ENCODE measurements at regions not wholly inside any gene's neighbourhood (a gene's known extent, or its start where the extent isn't known, plus 50 kb on each side); places are given as distances from the start of the nearest gene placed in this dataset.

GRCh38 chr16:52896478-52897164 is 156.1 kb downstream of the CHD9NB start:
- no peak for DNase-seq (ENCODE audit: low read depth, low spot score)
- no peak overlapping the region for H3K27ac ChIP-seq

DNA sequence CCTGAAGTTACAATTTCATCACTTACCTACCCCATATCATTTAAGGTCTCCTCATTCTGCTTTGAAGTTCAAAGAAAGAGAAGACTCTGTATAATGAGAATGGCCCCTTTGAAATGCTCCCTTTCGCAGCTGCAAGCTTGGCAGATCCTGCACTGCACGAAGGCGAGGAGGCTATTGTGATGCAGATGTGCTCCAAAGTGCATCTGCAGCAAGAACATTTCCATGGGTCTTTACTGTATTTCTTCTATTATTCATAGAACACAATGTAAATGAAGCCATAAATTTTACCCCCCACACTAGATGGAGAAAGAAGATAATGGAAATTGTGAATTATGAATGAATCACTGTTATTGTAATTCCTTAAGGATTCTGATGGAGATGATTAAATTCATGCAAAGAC is 178.7 kb downstream of the CHD9NB start:
- H3K27ac ChIP-seq: no peak overlapping the region
- no peak for DNase-seq (ENCODE audit: low read depth, low spot score)

DNA sequence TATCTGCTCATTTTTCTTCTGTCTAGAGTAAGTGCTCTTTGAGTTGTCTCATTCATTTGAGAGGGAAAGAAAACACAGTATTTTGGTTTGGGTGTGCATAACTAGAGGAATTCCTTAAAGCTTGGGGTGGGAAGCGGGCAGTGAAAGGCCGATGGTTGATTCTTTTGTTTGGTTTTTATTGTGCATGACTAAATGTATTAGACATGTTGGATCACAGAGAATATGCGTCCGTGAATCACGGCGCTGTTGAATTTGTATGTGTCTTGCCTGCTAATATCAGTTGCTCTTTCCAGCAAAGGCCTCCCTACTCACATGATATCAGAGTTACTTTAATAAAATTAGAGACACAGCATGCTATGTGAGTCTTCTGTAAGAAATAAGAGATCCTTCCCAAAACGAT is 180.0 kb downstream of the CHD9NB start:
- no peak overlapping the region for H3K27ac ChIP-seq
- DNase-seq (ENCODE audit: low read depth, low spot score): no peak

DNA sequence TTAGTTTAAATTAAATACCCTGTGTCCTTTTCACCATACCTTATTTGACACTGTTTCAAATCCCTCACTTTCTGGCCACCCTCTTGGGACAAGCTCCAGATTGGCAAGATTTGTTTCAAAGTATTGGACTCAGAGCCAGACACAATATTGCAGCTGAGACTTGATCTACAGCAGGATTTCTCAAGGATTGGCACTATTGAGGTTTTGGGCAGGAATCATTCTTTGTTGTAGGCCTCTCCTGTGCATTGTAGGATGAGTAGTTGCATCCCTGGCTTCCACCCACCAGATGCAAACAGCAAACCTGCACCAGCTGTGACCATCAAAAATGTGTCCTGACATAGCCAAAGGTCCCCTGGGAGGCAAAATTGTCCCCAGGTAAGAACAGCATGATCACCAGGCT is 181.2 kb downstream of the CHD9NB start:
- DNase-seq (ENCODE audit: low read depth, low spot score): no peak
- H3K27ac ChIP-seq: no peak overlapping the region

DNA sequence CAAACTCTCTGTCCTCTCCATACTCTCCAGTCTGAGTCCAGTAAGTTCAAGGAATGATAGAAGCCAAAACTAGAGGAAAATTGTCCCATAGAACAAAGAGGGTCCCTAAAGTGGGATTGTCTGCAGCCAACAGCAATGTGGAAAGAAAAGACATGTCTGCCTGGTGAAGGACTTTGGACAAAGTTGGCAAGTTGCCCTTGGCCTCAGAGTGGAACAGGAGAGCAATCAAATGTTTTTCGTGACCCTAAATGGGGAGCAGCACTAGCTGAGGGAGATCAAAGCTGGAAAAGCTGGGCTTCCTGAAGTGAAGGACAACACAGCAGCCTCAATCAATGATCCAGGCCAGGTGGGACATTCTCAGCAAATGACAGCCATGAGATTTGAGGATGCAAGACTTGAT is 183.5 kb downstream of the CHD9NB start:
- no peak overlapping the region for H3K27ac ChIP-seq
- no peak for DNase-seq (ENCODE audit: low read depth, low spot score)

DNA sequence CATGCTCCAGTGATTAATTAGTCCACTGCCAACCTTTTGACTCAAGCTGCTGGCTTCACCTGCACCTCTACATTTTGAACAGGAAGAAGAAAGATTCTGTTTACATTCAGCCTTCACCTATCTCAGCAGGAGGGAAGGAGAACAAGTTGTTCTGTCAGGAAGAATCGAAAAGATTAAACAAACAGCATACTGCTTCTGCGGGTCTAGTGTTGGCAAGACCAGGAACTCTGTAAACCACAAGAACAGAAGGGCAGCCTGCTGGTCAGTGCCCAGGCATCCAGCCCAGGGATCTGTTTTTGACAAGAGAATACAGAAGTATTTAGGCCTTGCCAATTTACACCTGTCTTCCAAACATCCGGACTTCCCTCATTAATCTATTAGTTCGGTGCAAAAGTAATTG is 189.7 kb downstream of the CHD9NB start:
- no peak for DNase-seq (ENCODE audit: low read depth, low spot score)
- H3K27ac ChIP-seq: no peak overlapping the region

- H3K27ac ChIP-seq: no peak overlapping the region
- no peak for DNase-seq (ENCODE audit: low read depth, low spot score)
Observed at GRCh38 chr16:52861614-52862022, 191.1 kb downstream of the CHD9NB start.

DNA sequence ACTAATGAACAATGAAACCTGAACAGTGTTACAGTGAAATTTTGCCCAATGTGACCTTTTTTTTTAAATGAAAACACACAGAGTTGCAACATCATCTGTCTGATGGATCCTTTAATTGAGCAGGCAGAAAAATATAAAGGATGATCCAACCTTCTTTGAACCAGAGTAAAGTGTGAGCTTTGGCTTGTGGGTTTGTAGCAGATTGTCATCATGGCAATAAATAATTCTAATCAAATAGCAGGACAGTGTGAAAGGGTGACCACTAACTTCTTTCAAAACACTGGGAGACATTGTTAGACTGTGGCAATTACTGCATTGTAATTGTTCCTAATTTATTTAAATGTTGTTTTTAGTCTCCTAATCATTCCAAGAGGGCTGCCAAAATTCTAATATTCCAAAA is 197.2 kb downstream of the CHD9NB start:
- no peak overlapping the region for H3K27ac ChIP-seq
- no peak for DNase-seq (ENCODE audit: low read depth, low spot score)

DNA sequence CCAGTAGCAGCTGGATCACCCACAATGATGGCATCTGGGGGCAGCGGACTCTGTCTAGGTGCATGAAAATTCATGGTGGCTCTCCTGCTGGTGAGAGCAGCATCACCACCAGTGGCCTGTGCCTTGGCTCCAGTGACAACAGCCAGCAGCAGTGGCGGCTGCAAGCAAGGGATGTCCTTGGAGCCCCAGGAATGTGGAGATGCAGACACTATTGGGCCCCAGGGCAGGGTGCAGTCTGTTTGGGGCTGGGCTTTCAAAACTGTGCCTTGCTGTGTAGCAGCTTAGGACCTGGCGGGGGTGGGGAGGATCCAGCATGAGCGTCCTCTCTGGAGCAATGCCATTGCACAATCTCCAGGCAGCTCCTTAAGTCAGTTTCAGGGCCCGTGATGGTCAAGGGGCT is 199.7 kb downstream of the CHD9NB start:
- no peak overlapping the region for H3K27ac ChIP-seq
- DNase-seq (ENCODE audit: low read depth, low spot score): no peak

GRCh38 chr16:52851211-52851740 is 201.4 kb downstream of the CHD9NB start:
- DNase-seq (ENCODE audit: low read depth, low spot score): no peak
- no peak overlapping the region for H3K27ac ChIP-seq

DNA sequence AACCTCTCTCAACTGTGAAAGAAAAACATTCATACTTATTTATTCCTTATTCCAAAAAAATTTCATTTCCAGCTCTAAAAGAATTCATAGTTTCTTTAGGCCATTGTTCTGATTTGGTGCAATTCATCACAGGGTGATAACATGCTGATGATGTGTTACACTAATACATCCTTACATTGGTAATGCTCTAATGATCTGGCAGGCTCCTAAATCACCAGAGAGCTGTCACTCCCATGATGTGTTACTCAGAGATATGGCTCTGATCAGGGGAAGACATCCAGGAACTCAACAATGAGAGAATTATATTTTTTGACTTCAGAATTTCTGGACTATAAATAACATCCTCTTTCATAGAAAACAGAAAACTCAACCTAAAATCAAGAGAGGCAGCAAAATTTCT is 209.3 kb downstream of the CHD9NB start:
- no peak for DNase-seq (ENCODE audit: low read depth, low spot score)
- H3K27ac ChIP-seq: no peak overlapping the region

DNA sequence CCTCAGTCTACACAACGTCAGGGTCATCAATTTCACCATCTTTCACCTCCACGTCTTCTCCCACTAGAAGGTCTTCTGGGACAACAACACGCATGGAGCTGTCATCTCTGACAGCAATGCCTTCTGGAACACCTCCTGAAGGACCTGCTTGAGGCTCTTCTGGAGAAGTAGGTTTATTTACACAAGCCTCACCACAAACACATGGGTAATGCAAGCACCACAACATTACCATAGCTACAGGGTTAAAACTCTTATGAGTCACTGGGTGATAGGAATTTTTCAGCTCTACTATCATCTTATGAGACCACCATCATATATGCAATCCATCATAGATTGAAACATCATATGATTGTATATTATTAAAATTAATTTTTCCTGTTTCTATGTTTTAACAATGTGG is 215.4 kb downstream of the CHD9NB start:
- peak; percentile 2 for DNase-seq (ENCODE audit: low read depth, low spot score)
- no peak overlapping the region for H3K27ac ChIP-seq

- H3K27ac ChIP-seq: no peak overlapping the region
- no peak for DNase-seq (ENCODE audit: low read depth, low spot score)
Observed at GRCh38 chr16:52834736-52835465, 217.8 kb downstream of the CHD9NB start.

DNA sequence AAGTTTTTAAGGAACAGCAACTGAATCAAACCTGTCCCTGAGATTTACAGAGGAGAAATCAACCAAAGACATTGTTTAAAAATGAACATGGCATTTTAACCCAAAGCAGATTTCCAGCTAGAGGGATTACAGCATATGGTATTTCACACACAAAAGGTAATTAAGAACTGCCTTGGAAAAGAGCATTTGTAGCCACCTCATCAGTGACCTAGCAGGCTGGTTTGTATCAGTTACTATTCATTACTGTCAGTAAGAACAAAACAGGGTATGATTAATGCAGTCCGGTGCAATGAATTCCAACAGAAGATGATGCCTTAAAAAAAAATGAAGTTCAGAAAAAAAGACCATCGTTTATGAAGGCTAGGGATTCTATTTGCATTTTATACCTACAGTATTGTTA is 219.9 kb downstream of the CHD9NB start:
- no peak overlapping the region for H3K27ac ChIP-seq
- DNase-seq (ENCODE audit: low read depth, low spot score): no peak

DNA sequence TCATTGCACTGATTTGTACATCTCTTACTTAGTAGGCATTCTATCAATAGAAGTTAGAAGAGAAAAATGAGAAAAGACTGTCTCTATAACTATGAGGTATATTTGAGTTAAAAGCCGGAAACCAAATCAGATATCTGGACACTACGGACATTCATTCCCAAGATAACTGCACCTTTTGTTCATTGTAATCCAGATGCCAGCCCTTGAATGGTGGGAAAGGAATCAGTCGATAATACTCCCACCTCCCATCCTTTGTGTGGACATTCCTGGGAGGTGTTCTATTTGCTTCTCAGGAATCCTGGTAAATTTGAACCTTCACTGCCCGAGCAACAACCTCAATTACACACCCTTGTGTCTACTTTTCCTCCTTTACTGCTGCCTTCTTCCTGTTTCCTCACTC is 225.2 kb downstream of the CHD9NB start:
- no peak overlapping the region for H3K27ac ChIP-seq
- no peak for DNase-seq (ENCODE audit: low read depth, low spot score)

DNA sequence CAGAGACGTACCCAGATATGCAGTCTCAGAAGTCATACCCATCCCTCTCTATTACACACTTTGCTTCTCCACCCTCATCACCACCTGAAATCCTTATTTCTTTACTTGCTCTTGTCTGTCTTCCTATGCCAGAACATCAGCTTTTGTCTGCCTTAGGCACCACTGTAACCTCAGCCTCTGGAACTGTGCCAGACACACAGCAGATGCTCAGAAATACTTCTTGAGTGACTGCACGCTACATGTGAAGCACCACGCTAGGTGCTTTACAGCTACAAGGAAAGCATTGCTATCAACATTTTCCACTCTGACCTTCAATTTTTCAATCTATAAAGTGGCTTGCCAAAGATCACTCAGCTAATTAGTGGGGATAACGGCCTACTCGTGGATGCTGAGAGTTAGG is 226.8 kb downstream of the CHD9NB start:
- no peak for DNase-seq (ENCODE audit: low read depth, low spot score)
- H3K27ac ChIP-seq: no peak overlapping the region

DNA sequence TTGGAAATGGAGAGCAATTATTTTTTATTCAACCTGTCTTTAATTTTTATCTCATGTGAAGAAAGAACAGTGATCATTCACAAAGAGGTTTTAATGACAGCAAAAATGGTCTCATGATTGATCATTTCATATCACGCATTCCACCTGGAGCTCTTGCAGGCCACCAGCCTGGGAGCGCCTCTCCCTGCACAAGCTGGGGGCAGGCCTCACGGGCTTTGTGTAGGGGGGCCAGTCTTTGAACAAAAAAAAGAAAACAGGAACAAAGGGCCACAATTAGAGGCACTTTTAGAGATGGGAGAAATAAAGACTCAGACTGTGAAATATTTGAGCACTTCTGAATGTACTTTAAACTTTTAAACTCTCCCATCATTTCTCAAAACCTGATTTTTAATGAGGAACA is 232.9 kb downstream of the CHD9NB start:
- no peak for DNase-seq (ENCODE audit: low read depth, low spot score)

GRCh38 chr16:52819405-52819804 is 233.3 kb downstream of the CHD9NB start:
- DNase-seq (ENCODE audit: low read depth, low spot score): no peak
- H3K27ac ChIP-seq: no peak overlapping the region

More for the DNA sequence above, 232.9 kb downstream of the CHD9NB start:
- H3K27ac ChIP-seq: no peak overlapping the region

DNA sequence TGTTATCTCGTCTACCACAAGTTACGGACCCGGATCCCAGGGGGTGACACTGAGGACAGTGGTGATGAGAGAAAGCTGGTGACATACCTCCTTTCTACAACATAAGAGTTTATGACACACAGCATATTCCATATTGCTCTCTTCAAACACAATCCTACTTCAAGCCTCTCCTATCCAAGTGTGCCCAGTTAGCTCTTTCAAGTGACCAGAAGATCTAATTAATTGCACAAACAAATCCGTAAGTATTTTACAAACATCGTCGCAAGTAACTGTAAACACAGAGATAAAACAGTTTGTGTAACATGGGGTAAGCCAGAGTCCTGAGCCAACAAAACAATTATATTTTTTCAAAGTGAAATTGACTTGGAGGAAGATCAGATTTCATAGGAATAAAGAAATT is 235.0 kb downstream of the CHD9NB start:
- no peak for DNase-seq (ENCODE audit: low read depth, low spot score)
- H3K27ac ChIP-seq: no peak overlapping the region

GRCh38 chr16:52816993-52817392 is 235.7 kb downstream of the CHD9NB start:
- no peak for DNase-seq (ENCODE audit: low read depth, low spot score)

DNA sequence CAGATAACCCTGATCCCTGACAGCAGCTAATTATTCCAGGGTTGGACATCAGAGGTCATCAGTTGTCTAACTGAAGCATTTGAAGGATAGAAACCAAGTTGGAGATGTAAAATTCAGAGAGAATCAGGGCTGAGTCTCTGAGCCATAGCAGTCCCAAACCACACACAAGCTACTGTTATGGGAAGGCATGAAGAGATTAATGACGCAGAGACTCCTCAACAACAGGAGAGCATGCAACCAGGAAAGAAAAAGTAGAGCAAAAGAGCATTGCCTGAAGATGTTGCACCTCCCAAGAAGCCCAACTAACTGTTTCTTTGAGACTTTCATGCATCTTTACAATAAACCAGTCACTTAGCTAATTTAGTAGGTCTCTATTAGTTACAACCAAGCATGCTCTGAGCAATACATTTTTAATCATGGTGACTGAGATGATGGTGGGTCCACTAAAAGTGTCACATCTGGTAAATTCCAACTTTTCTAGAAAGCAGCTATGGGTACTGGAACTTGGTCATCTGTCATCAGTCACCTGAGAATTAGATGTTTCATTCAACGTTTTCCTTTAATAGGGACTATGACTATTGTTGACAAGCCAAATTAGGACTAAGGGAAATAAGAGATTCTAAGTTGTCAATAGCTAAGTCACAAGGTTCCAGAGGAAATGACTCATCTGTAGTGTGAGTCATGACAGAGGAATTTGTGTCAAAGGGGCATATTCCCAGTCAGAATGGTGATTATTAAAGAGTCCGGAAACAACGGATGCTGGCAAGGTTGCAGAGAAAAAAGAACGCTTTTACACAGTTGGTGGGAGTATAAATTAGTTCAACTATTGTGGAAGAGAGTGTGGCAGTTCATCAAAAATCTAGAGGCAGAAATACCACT is 239.8 kb downstream of the CHD9NB start:
- peak overlapping the region; percentile 13 for H3K27ac ChIP-seq
- no peak for DNase-seq (ENCODE audit: low read depth, low spot score)

More at GRCh38 chr16:52816993-52817392, 235.7 kb downstream of the CHD9NB start:
- H3K27ac ChIP-seq: no peak overlapping the region

All from epithelial cell of prostate (primary cell).